ENCODE measurements at regions not wholly inside any gene's neighbourhood (a gene's known extent, or its start where the extent isn't known, plus 50 kb on each side); places are given as distances from the start of the nearest gene placed in this dataset.
A peak's percentile ranks its signal among the peaks of the same experiment; 100 is the strongest.

DNA sequence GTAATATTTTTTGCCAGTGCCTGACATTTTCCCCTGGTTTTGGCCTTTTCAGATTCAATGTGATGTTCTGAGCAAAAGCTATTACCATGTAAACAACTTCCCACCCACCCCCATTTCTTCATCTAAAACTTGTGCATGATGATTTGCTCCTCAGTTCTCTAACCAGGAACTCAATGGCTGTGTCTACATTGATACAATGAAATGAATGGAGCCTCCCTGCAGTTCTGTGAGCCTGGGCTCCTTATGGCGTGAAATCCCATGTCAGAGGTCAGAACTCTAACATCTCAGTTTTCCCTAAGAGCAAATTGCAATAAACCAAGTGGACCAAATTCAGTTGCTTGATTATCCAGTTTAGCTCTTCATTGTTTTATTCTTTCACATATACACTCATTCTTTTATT is 534.8 kb upstream of the LCORL start:
- Histone ChIP-seq H3K27ac (ENCODE audit: low read length) (no peak overlapping the region), H3K9me3 (ENCODE audit: control insufficient read depth, low read length) (no peaks in the 10 kb centered on the region), H3K4me3 (ENCODE audit: low read length) (no peak overlapping the region), H3K4me1 (ENCODE audit: control insufficient read depth, insufficient read depth, low read length) (no peaks in the 10 kb centered on the region), H3K27me3 (ENCODE audit: control insufficient read depth, insufficient read depth) (no peaks in the 10 kb centered on the region)
- DNase-seq = no peak
- 73% methylated on average over 1 of the region's 1 CpG for WGBS
- ATAC-seq = no peak
- intact Hi-C loops (cut with DNase I) = no loop called here

DNA sequence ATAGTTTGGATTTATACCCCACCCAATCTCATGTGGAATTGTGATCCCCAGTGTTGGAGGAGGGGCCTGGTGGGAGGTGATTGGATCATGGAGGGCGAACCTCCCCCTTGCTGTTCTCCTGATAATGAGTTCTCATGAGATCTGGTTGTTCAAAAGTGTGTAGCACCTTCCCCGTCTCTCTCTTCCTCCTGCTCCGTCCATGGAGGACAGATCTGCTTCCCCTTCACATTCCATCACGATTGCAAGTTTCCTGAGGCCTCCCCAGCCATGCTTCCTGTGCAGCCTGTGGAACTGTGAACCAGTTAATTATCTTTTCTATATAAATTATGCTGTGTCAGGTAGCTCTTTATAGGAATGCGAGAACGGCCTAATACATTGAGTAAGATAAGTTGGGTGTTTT is 518.8 kb upstream of the LCORL start:
- Histone ChIP-seq H3K9me3 (ENCODE audit: control insufficient read depth, low read length) (no peaks in the 10 kb centered on the region), H3K4me1 (ENCODE audit: control insufficient read depth, insufficient read depth, low read length) (no peaks in the 10 kb centered on the region), H3K27me3 (ENCODE audit: control insufficient read depth, insufficient read depth) (no peaks in the 10 kb centered on the region), H3K27ac (ENCODE audit: low read length) (no peak overlapping the region), H3K4me3 (ENCODE audit: low read length) (no peak overlapping the region)
- ATAC-seq (no peak), DNase-seq (no peak)
- WGBS = 60% methylated on average over 6 of the region's 6 CpGs
- intact Hi-C loops (cut with DNase I) = no loop called here

DNA sequence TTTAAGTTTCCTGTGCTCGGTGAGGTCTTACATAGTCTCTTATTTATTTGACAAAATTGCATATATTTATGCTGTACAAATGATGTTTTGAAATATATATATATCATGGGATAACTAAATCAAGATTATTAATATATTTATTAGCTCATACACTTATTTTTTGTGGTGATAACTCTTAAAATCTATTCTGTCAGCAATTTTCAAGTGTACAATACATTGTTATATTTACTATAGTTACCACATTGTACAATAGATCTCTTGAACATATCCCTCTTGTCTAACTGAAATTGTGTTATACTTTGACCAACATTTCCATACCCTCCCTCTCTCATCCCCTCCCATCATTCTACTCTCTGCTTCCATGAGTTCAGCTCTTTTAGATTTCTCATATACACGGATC is 516.6 kb upstream of the LCORL start:
- ATAC-seq = no peak
- WGBS = 46% methylated on average over 2 of the region's 2 CpGs
- Histone ChIP-seq H3K4me3 (ENCODE audit: low read length) (no peak overlapping the region), H3K27me3 (ENCODE audit: control insufficient read depth, insufficient read depth) (no peaks in the 10 kb centered on the region), H3K9me3 (ENCODE audit: control insufficient read depth, low read length) (no peaks in the 10 kb centered on the region), H3K27ac (ENCODE audit: low read length) (no peak overlapping the region), H3K4me1 (ENCODE audit: control insufficient read depth, insufficient read depth, low read length) (no peaks in the 10 kb centered on the region)
- DNase-seq = no peak
- intact Hi-C loops (cut with DNase I) = no loop called here

DNA sequence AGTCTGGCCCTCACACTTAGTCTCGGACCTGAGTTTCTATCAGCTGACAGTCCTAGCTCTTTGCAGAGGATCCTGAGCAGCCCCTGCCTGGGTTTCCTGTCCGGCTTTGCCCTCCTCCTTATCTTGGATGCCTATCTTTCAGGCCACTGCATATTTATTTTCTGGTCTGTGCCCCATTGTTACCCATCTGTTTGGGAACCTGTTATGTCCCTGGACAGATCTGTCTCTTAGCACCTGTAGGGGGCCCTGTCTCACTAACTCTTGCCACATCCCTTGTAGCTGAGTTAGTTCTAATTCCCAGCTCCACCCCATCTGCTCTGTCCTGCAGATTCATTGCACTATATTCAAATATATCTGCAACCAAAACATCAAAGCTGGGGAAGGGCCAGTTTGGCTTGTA is 514.9 kb upstream of the LCORL start:
- H3K27me3 ChIP-seq (ENCODE audit: control insufficient read depth, insufficient read depth) = no peaks in the 10 kb centered on the region
- ATAC-seq (no peak), DNase-seq (no peak)
- no peaks in the 10 kb centered on the region for H3K4me1 ChIP-seq (ENCODE audit: control insufficient read depth, insufficient read depth, low read length)
- no peaks in the 10 kb centered on the region for H3K9me3 ChIP-seq (ENCODE audit: control insufficient read depth, low read length)
- intact Hi-C loops (cut with DNase I) = no loop called here
- H3K4me3 ChIP-seq (ENCODE audit: low read length) = no peak overlapping the region
- H3K27ac ChIP-seq (ENCODE audit: low read length) = no peak overlapping the region
- WGBS = 59% methylated on average over 2 of the region's 2 CpGs

DNA sequence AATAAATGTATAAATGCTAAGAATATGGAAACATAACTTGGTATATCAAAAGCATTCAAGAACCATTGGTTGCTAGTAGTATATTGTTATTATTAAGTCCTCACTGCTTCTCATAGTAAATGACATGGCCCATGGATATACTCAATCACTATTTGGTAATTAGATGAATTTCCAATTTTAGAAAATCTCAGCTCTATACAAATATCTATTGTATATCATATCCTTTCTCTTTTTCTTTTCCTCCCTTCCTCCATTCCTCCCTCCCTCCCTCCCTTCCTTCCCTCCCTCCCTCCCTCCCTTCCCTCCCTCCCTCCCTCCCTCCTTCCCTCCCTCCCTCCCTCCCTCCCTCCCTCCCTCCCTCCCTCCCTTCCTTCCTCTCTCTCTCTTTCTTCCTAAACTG is 514.4 kb upstream of the LCORL start:
- Histone ChIP-seq H3K4me1 (ENCODE audit: control insufficient read depth, insufficient read depth, low read length) (no peaks in the 10 kb centered on the region), H3K27me3 (ENCODE audit: control insufficient read depth, insufficient read depth) (no peaks in the 10 kb centered on the region), H3K9me3 (ENCODE audit: control insufficient read depth, low read length) (no peaks in the 10 kb centered on the region), H3K27ac (ENCODE audit: low read length) (no peak overlapping the region), H3K4me3 (ENCODE audit: low read length) (no peak overlapping the region)
- no peak for DNase-seq
- ATAC-seq = no peak
- intact Hi-C loops (cut with DNase I) = no loop called here

DNA sequence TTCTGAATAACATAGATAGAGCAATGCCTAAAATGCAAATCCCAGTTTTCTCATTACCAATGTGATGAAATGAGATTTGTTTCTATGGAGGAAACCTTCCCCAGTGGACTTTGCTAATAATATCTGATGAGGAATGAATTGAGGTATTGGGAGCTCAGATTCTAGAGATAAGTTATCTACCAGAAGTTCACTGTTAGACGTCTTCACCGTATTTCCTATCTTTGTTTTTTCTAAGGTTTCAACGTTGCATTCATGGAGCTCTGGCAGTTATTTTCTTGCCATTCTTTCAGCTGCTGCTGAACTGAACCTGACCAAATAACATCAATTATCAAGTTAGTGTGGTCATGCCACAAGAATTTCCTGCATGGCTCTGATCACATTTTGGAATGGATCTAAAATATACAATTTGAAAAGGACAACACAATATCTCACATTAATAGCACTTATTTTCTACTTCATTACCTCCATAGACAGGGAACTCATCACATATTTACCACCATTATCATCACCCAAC is 511.8 kb upstream of the LCORL start:
- no peak overlapping the region for H3K4me3 ChIP-seq (ENCODE audit: low read length)
- H3K9me3 ChIP-seq (ENCODE audit: control insufficient read depth, low read length) = no peaks in the 10 kb centered on the region
- no peaks in the 10 kb centered on the region for H3K4me1 ChIP-seq (ENCODE audit: control insufficient read depth, insufficient read depth, low read length)
- no peak for DNase-seq
- H3K27me3 ChIP-seq (ENCODE audit: control insufficient read depth, insufficient read depth) = no peaks in the 10 kb centered on the region
- ATAC-seq = no peak
- H3K27ac ChIP-seq (ENCODE audit: low read length) = no peak overlapping the region
- intact Hi-C loops (cut with DNase I) = no loop called here
- WGBS = 22% methylated on average over 3 of the region's 3 CpGs

DNA sequence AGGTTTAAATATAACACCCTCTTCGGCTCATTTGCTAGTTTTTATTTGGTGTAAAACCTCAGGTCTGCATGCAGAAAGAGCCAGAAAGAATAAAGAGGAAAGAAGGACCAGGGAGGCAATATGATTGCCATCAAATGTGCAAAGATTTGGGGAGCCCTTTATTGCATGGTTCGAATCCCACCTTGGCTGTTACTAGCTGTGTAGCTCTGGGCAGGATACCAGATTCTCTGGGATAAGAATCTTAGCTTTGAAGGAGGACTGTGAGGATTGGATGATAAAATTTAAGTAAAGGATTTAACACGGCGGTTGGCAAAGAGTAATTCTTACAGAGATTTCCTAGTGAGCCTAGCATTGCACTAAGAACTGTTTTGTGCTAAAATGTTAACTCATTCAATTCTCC is 510.2 kb upstream of the LCORL start:
- Histone ChIP-seq H3K4me3 (ENCODE audit: low read length) (no peak overlapping the region), H3K9me3 (ENCODE audit: control insufficient read depth, low read length) (no peaks in the 10 kb centered on the region), H3K27ac (ENCODE audit: low read length) (no peak overlapping the region), H3K4me1 (ENCODE audit: control insufficient read depth, insufficient read depth, low read length) (no peaks in the 10 kb centered on the region), H3K27me3 (ENCODE audit: control insufficient read depth, insufficient read depth) (no peaks in the 10 kb centered on the region)
- WGBS = 84% methylated on average over 4 of the region's 4 CpGs
- ATAC-seq = no peak
- intact Hi-C loops (cut with DNase I) = no loop called here
- no peak for DNase-seq

DNA sequence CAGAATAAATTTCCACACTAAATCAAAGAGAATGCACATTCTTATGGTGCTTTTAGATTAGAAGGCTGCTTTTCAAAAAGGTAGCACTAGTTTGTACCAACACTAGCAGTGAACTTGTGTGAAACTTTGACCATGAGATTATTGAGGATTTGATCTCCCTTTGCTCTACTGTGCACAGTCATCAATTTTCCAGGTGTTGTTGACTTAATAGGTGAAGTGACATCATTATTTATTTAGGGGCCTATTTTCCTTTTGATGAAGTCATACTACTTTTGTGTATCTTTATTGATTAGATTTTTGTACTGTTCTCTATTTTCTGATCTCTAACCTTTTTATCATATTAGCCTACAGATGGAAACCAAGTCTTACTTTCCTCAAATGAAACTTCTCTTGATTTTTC is 507.9 kb upstream of the LCORL start:
- intact Hi-C loops (cut with DNase I) = no loop called here
- ATAC-seq (no peak), DNase-seq (no peak)
- Histone ChIP-seq H3K27me3 (ENCODE audit: control insufficient read depth, insufficient read depth) (no peaks in the 10 kb centered on the region), H3K4me3 (ENCODE audit: low read length) (no peak overlapping the region), H3K4me1 (ENCODE audit: control insufficient read depth, insufficient read depth, low read length) (no peaks in the 10 kb centered on the region), H3K27ac (ENCODE audit: low read length) (no peak overlapping the region), H3K9me3 (ENCODE audit: control insufficient read depth, low read length) (no peaks in the 10 kb centered on the region)

DNA sequence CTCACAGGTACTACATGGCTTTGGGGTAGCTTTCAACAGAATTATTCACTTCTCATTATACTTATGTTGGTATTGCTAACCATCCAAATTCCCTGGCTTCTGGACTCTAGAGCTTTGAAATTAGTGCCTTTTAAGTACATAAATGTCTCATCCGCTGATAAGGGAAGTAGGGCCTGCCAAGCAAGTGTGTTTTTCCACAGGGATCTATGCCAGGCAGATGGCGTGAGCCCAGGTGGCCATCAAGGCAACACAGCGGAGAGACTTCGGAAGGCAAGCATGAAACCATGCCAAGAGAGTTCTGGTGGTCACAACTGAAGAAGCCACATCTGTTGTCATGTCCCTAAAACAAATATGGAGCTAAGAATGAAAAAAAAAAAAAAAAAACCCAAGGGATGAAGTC is 503.1 kb upstream of the LCORL start:
- intact Hi-C loops (cut with DNase I) = no loop called here
- no peaks in the 10 kb centered on the region for H3K4me1 ChIP-seq (ENCODE audit: control insufficient read depth, insufficient read depth, low read length)
- H3K4me3 ChIP-seq (ENCODE audit: low read length) = no peak overlapping the region
- DNase-seq (peak in 1 of 3 donors; percentile 8), ATAC-seq (no peak)
- no peaks in the 10 kb centered on the region for H3K27me3 ChIP-seq (ENCODE audit: control insufficient read depth, insufficient read depth)
- H3K9me3 ChIP-seq (ENCODE audit: control insufficient read depth, low read length) = no peaks in the 10 kb centered on the region
- WGBS = 81% methylated on average over 4 of the region's 4 CpGs
- H3K27ac ChIP-seq (ENCODE audit: low read length) = no peak overlapping the region

DNA sequence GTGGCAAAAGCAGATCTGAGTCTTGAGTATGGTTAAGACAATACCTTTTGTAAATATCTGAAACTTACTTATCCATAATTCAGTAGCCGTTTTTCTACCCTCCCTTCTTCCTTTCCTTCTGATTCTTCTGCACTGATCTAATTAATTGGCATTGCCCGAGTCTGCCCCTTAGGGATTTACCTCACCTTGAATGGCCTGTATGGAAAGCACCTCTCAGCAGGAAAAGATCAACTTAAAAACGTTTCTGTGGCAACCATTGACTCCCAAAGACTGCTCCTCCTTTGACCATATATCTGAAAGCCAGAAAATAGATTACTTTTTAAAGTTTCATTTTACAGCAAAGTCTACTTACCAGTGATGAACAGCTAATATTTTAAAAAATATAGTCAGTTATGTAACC is 496.5 kb upstream of the LCORL start:
- Histone ChIP-seq H3K27me3 (ENCODE audit: control insufficient read depth, insufficient read depth) (no peaks in the 10 kb centered on the region), H3K4me3 (ENCODE audit: low read length) (no peak overlapping the region), H3K4me1 (ENCODE audit: control insufficient read depth, insufficient read depth, low read length) (no peaks in the 10 kb centered on the region), H3K9me3 (ENCODE audit: control insufficient read depth, low read length) (no peaks in the 10 kb centered on the region), H3K27ac (ENCODE audit: low read length) (no peak overlapping the region)
- DNase-seq (no peak), ATAC-seq (no peak)
- intact Hi-C loops (cut with DNase I) = no loop called here
- 14% methylated on average over 3 of the region's 3 CpGs for WGBS

DNA sequence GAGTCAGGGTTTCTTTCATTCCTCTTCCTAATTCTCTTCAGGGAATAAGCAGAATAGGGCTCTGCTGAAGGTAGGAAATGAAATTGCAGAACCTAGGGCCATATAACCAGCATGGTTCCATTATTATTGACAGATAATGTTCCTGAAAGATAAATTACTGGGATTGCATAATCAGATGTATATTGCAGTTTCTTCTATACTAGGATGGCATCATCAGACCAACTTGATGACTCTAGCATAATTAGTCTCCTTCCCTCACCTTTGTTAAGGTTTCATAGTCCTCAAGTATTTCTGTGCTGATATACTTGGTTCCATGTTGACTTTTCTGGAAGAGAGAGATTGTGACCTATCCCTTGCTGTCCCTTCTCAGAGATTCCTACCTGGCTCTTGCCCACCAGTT is 492.3 kb upstream of the LCORL start:
- Histone ChIP-seq H3K27ac (ENCODE audit: low read length) (no peak overlapping the region), H3K4me1 (ENCODE audit: control insufficient read depth, insufficient read depth, low read length) (no peaks in the 10 kb centered on the region), H3K4me3 (ENCODE audit: low read length) (no peak overlapping the region), H3K9me3 (ENCODE audit: control insufficient read depth, low read length) (no peaks in the 10 kb centered on the region), H3K27me3 (ENCODE audit: control insufficient read depth, insufficient read depth) (no peaks in the 10 kb centered on the region)
- DNase-seq (no peak), ATAC-seq (no peak)
- intact Hi-C loops (cut with DNase I) = no loop called here

DNA sequence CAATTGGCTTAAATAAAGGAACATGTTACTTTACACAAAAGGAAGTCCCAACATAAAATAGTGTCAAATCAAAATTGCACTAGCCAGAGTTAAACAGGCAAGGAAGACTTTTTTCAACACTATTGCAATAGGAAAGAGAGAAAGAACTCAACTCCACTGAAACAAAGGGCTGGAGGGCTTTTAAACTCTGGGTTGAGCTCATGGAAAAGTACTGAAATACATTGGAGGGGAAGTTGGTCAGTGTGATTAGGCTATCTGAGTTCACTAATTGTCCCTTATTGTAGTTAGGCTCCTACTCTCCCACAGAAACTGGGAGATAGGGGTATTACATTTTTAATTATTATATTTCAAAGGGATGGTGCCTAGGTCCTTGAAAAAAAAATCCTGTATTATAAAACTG is 491.2 kb upstream of the LCORL start:
- DNase-seq (no peak), ATAC-seq (no peak)
- no peak overlapping the region for H3K27ac ChIP-seq (ENCODE audit: low read length)

More for the DNA sequence above, 491.2 kb upstream of the LCORL start:
- no peaks in the 10 kb centered on the region for H3K4me1 ChIP-seq (ENCODE audit: control insufficient read depth, insufficient read depth, low read length)
- intact Hi-C loops (cut with DNase I) = no loop called here
- no peak overlapping the region for H3K4me3 ChIP-seq (ENCODE audit: low read length)
- no peaks in the 10 kb centered on the region for H3K9me3 ChIP-seq (ENCODE audit: control insufficient read depth, low read length)
- no peaks in the 10 kb centered on the region for H3K27me3 ChIP-seq (ENCODE audit: control insufficient read depth, insufficient read depth)

All from right cardiac atrium (tissue), 5 donors.